A549 (cell line): ENCODE measurements at regions not wholly inside any gene's neighbourhood (a gene's known extent, or its start where the extent isn't known, plus 50 kb on each side); places are given as distances from the start of the nearest gene placed in this dataset.

Experiments
- ATAC-seq, 2 experiments: fragments of 200-7000 bp in 1 of 2; fragments of >200 bp in 1 of 2; cut with Nextera tagmentation in 1 of 2; cut with Tn5 transposase in 1 of 2; 3 replicates each; pipeline versions ENCODE4 v1.8.0 to v1.9.1; 2018 to 2020; ENCODE audit warnings: mild to moderate bottlenecking in 1 of 2, moderate library complexity in 1 of 2
- CTCF ChIA-PET: fragments of 300-600 bp; sonication (Branson Sonifier 250); formaldehyde crosslinking; extraction: SDS; loops from one replicate; lab custom pipeline; 2021; ENCODE audit warnings: antibody characterized with exemption, inconsistent platforms; lab: Yijun Ruan, JAX
- POLR2A ChIA-PET: fragments of 350-600 bp; formaldehyde crosslinking; extraction: SDS; loops from one replicate; lab custom pipeline; 2021; ENCODE audit warnings: antibody characterized with exemption, inconsistent platforms; lab: Yijun Ruan, JAX
- DNase-seq, 2 experiments: peaks; one replicate each; pipeline versions ENCODE4 v3.0.0 to v3.0.0-alpha.2; 2011 to 2016; ENCODE audit warnings: low read depth in 1 of 2, low spot score in 1 of 2
- FAIRE-seq: peaks from 2 replicates; lab custom pipeline; 2011; peaks lifted over from hg19 to GRCh38; lab: Jason Lieb, UNC
- H3K27ac ChIP-seq, 2 experiments: fragments of >200 bp; sonication (Bioruptor Twin); formaldehyde crosslinking; 3 replicates each; pipeline ENCODE4 v1.5.1; 2016 to 2017
- H3K4me1 ChIP-seq: fragments of >200 bp; sonication (Bioruptor Twin); formaldehyde crosslinking; 3 replicates; pipeline ENCODE4 v1.6.1; 2016
- H3K4me2 ChIP-seq: fragments of >200 bp; sonication (Bioruptor Twin); formaldehyde crosslinking; 3 replicates; pipeline ENCODE4 v1.6.1; 2016
- H3K4me3 ChIP-seq: fragments of >200 bp; sonication (Bioruptor Twin); formaldehyde crosslinking; 3 replicates; pipeline ENCODE4 v1.5.1; 2016
- H3K9me3 ChIP-seq: fragments of >200 bp; sonication (Bioruptor Twin); formaldehyde crosslinking; 3 replicates; pipeline ENCODE4 v1.6.1; 2016
- ATOH8 ChIP-seq: fragments of 250-450 bp; sonication (Bioruptor Pico); IDR thresholded peaks from 2 replicates; pipeline ENCODE4 v1.5.0; 2020; ENCODE audit warnings: low read depth, mild to moderate bottlenecking, moderate library complexity
- CEBPB ChIP-seq, 2 experiments: fragments of >200 bp in 1 of 2; sonication (Bioruptor Twin) in 1 of 2; formaldehyde crosslinking in 1 of 2; IDR thresholded peaks; 2 replicates each; pipeline ENCODE4 v1.6.1; 2012 to 2016
- CHD4 ChIP-seq: fragments of 200-600 bp; sonication (generic); IDR thresholded peaks from 2 replicates; pipeline ENCODE4 v1.6.1; 2016; ENCODE audit warnings: antibody characterized with exemption, mild to moderate bottlenecking, borderline replicate concordance
- E2F6 ChIP-seq: IDR thresholded peaks from 2 replicates; pipeline ENCODE4 v1.6.1; 2012; ENCODE audit warnings: low read depth, borderline replicate concordance
- EHMT2 ChIP-seq: fragments of 200-600 bp; sonication (generic); IDR thresholded peaks from 2 replicates; pipeline ENCODE4 v1.6.1; 2016; ENCODE audit warnings: antibody characterized with exemption, low read depth, mild to moderate bottlenecking, moderate library complexity
- EP300 ChIP-seq, 2 experiments: fragments of >200 bp; sonication (Bioruptor Twin); formaldehyde crosslinking; IDR thresholded peaks; 2 replicates in 1 of 2; 3 replicates in 1 of 2; pipeline ENCODE4 v1.6.1; 2016 to 2017
- FOSB ChIP-seq: fragments of 250-450 bp; sonication (Bioruptor Pico); IDR thresholded peaks from 2 replicates; pipeline ENCODE4 v1.5.0; 2020; ENCODE audit warnings: mild to moderate bottlenecking, moderate library complexity
- FOSL2 ChIP-seq, 2 experiments: fragments of 450-650 bp in 1 of 2; fragments of >200 bp in 1 of 2; sonication (Bioruptor Twin) in 1 of 2; formaldehyde crosslinking; IDR thresholded peaks; 2 replicates each; pipeline versions ENCODE4 v1.5.0 to v1.6.1; 2016 to 2020; ENCODE audit warnings: mild to moderate bottlenecking in 1 of 2, moderate library complexity in 1 of 2
- HOXA7 ChIP-seq: fragments of 250-450 bp; sonication (Bioruptor Pico); IDR thresholded peaks from 2 replicates; pipeline ENCODE4 v1.5.0; 2020; ENCODE audit warnings: mild to moderate bottlenecking, moderate library complexity
- JUNB ChIP-seq: fragments of >200 bp; sonication (Bioruptor Twin); formaldehyde crosslinking; IDR thresholded peaks from 2 replicates; pipeline ENCODE4 v1.6.1; 2016
- KDM5A ChIP-seq: fragments of 200-600 bp; sonication (generic); IDR thresholded peaks from 2 replicates; pipeline ENCODE4 v1.6.1; 2016; ENCODE audit warnings: antibody characterized with exemption, mild to moderate bottlenecking
- MAFK ChIP-seq: fragments of 450-650 bp; IDR thresholded peaks from 2 replicates; pipeline ENCODE4 v1.6.1; 2014; ENCODE audit not compliant: partially characterized antibody
- NR3C1 ChIP-seq: fragments of >200 bp; sonication (Bioruptor Twin); formaldehyde crosslinking; IDR thresholded peaks from 3 replicates; pipeline ENCODE4 v1.6.1; 2017
- POLR2A ChIP-seq: IDR thresholded peaks from 2 replicates; pipeline ENCODE4 v1.6.1; 2012; ENCODE audit warnings: mild to moderate bottlenecking, low read length
- RAD21 ChIP-seq, 2 experiments: fragments of >200 bp in 1 of 2; sonication (Bioruptor Twin) in 1 of 2; formaldehyde crosslinking in 1 of 2; IDR thresholded peaks in 1 of 2; conservative IDR thresholded peaks in 1 of 2; 2 replicates in 1 of 2; 3 replicates in 1 of 2; pipeline ENCODE4 v1.6.1; 2012 to 2018; ENCODE audit warnings: inconsistent platforms in 1 of 2
- RARB ChIP-seq: fragments of 250-450 bp; sonication (Bioruptor Pico); IDR thresholded peaks from 2 replicates; pipeline ENCODE4 v1.8.0; 2021; ENCODE audit warnings: mild to moderate bottlenecking, moderate library complexity
- RNF2 ChIP-seq: fragments of 200-600 bp; sonication (generic); IDR thresholded peaks from 2 replicates; pipeline ENCODE4 v1.6.1; 2016; ENCODE audit warnings: low read depth, mild to moderate bottlenecking, antibody characterized with exemption, moderate library complexity, borderline replicate concordance
- SMC3 ChIP-seq: fragments of >200 bp; sonication (Bioruptor Twin); formaldehyde crosslinking; IDR thresholded peaks from 3 replicates; pipeline ENCODE4 v1.6.1; 2018; ENCODE audit warnings: inconsistent platforms
- TP53 ChIP-seq: fragments of 250-450 bp; sonication (Bioruptor Pico); IDR thresholded peaks from 2 replicates; pipeline ENCODE4 v1.5.0; 2021; ENCODE audit warnings: mild to moderate bottlenecking, moderate library complexity
- WGBS: methylation state at CpG from one replicate; pipeline ENCODE4 v1.1.6; 2017; ENCODE audit errors: missing lambda C conversion rate; 5-methylcytosine and 5-hydroxymethylcytosine counted together
- TF ChIP-seq, protein P1 (sequence below): fragments of >200 bp; sonication (Bioruptor Twin); formaldehyde crosslinking; IDR thresholded peaks from 2 replicates; pipeline ENCODE4 v1.6.1; 2016
- TF ChIP-seq, protein P2 (sequence below): IDR thresholded peaks from 2 replicates; pipeline ENCODE4 v1.6.1; 2012
- TF ChIP-seq, protein P3 (sequence below): IDR thresholded peaks from 2 replicates; pipeline ENCODE4 v1.6.1; 2012

- no peak overlapping the region for H3K27ac ChIP-seq
- WGBS = 54% methylated on average over 3 of the region's 3 CpGs
- DNase-seq = no peak
- POLR2A ChIA-PET = no interaction called here
- FAIRE-seq = no peak
- CTCF ChIA-PET = no interaction called here
- H3K9me3 ChIP-seq = no peaks in the 10 kb centered on the region
- no peaks in the 10 kb centered on the region for H3K4me1 ChIP-seq
- TF ChIP-seq RNF2 (no peak), TP53 (CRISPR knock-in tag) (no peak), EP300 (IDR thresholded peaks at IDR 0.05) (no peak), MAFK (no peak), RARB (no peak), CHD4 (no peak), FOSB (CRISPR knock-in tag) (no peak), EHMT2 (no peak), HOXA7 (CRISPR knock-in tag) (no peak), RAD21 (conservative IDR thresholded peaks at IDR 0.05 in 1 of 2, IDR thresholded peaks at IDR 0.05 in 1 of 2) (no peak)
- H3K4me3 ChIP-seq = no peak overlapping the region
- no peak overlapping the region for H3K4me2 ChIP-seq
- ATAC-seq = no peak
These were observed 794.3 kb upstream of the ZEB2 start for GRCh38 chr2:145314119-145314633.

DNA sequence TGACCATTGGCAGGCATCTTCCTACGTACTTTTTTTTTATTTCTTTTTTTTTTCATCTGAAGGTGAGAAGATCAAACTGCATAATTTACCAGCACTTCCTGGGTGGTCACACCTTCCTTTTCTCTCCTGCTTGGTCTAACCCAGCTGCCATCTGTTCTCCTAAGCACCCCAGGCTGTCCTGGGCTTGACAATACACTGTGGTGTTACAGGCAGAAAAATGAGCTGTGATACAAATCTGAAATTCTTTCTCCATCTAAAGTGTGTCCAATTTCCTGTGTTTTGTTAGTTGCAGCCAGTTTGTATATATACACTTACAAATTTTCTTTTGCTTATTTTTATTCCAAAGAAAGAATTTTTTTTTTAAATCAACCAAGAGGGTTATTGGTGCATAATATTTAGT, 786.0 kb upstream of the ZEB2 start:
- Histone ChIP-seq H3K27ac (no peak overlapping the region), H3K4me2 (no peak overlapping the region), H3K4me3 (no peak overlapping the region), H3K4me1 (no peaks in the 10 kb centered on the region), H3K9me3 (no peaks in the 10 kb centered on the region)
- ATAC-seq (no peak), DNase-seq (no peak), FAIRE-seq (no peak)
- ChIA-PET POLR2A (no interaction called here), CTCF (interaction anchor here (0.7 kb wide), 1 partner anchor 18 kb away, joined by 3 read pairs; no protein-coding TSS in a partner anchor)
- WGBS = 89% methylated on average over 1 of the region's 1 CpG
- no peak for TF ChIP-seq KDM5A

GRCh38 chr2:145304501-145304900, 784.6 kb upstream of the ZEB2 start:
- ChIA-PET POLR2A (no interaction called here), CTCF (no interaction called here)
- H3K27ac ChIP-seq = no peak overlapping the region
- DNase-seq (no peak), ATAC-seq (no peak), FAIRE-seq (no peak)
- 68% methylated on average over 3 of the region's 3 CpGs for WGBS
- no peaks in the 10 kb centered on the region for H3K4me1 ChIP-seq
- no peak overlapping the region for H3K4me3 ChIP-seq
- no peaks in the 10 kb centered on the region for H3K9me3 ChIP-seq
- H3K4me2 ChIP-seq = no peak overlapping the region
- TF ChIP-seq CHD4 = no peak
- TF ChIP-seq FOSL2 (IDR thresholded peaks at IDR 0.05) = no peak
- TF ChIP-seq FOSL2 (CRISPR knock-in tag; IDR thresholded peaks at IDR 0.05) = no peak
- no peak for TF ChIP-seq E2F6
- no peak for TF ChIP-seq KDM5A
- TF ChIP-seq RAD21 (conservative IDR thresholded peaks at IDR 0.05 in 1 of 2, IDR thresholded peaks at IDR 0.05 in 1 of 2) = no peak
- TF ChIP-seq SMC3 = no peak
- no peak for TF ChIP-seq POLR2A
- no peak for TF ChIP-seq JUNB
- TF ChIP-seq CEBPB (IDR thresholded peaks at IDR 0.05) = no peak
- TF ChIP-seq, protein P1, sequence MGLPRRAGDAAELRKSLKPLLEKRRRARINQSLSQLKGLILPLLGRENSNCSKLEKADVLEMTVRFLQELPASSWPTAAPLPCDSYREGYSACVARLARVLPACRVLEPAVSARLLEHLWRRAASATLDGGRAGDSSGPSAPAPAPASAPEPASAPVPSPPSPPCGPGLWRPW = no peak
- TF ChIP-seq MAFK = no peak
- TF ChIP-seq, protein P2, sequence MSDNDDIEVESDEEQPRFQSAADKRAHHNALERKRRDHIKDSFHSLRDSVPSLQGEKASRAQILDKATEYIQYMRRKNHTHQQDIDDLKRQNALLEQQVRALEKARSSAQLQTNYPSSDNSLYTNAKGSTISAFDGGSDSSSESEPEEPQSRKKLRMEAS = no peak
- no peak for TF ChIP-seq ATOH8 (CRISPR knock-in tag)
- TF ChIP-seq NR3C1 = no peak
- TF ChIP-seq, protein P3, sequence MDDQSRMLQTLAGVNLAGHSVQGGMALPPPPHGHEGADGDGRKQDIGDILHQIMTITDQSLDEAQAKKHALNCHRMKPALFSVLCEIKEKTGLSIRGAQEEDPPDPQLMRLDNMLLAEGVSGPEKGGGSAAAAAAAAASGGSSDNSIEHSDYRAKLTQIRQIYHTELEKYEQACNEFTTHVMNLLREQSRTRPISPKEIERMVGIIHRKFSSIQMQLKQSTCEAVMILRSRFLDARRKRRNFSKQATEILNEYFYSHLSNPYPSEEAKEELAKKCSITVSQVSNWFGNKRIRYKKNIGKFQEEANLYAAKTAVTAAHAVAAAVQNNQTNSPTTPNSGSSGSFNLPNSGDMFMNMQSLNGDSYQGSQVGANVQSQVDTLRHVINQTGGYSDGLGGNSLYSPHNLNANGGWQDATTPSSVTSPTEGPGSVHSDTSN = no peak
- TF ChIP-seq HOXA7 (CRISPR knock-in tag) = no peak
